SU-DHL-6 (cell line): ENCODE measurements at regions not wholly inside any gene's neighbourhood (a gene's known extent, or its start where the extent isn't known, plus 50 kb on each side); places are given as distances from the start of the nearest gene placed in this dataset.
"Not testable (repeated sequence)": the region's sequence is repeated elsewhere in the genome, so short reads cannot be mapped to it uniquely, and the experiment has no call there.

Source experiments
- H2AFZ ChIP-seq: fragments of 200-600 bp; sonication (generic); 2 replicates; pipeline ENCODE4 v1.6.1; 2014; ENCODE audit warnings: low read depth, mild to moderate bottlenecking, moderate library complexity, mixed read lengths, antibody characterized with exemption, low read length; ENCODE audit not compliant: severe bottlenecking
- H3F3A ChIP-seq: fragments of 200-600 bp; shearing (Covaris generic); 2 replicates; pipeline ENCODE4 v1.6.0; 2016; ENCODE audit warnings: antibody characterized with exemption, mild to moderate bottlenecking; ENCODE audit not compliant: insufficient read depth
- H3K27ac ChIP-seq: fragments of 200-600 bp; sonication (generic); 2 replicates; pipeline ENCODE4 v1.5.1; 2016; ENCODE audit warnings: low read depth, mild to moderate bottlenecking, low read length, moderate library complexity, mixed read lengths
- H3K27me3 ChIP-seq: fragments of 200-600 bp; sonication (generic), shearing (Covaris generic); 2 replicates; pipeline ENCODE4 v1.6.0; 2014; ENCODE audit warnings: mild to moderate bottlenecking, low read length
- H3K36me3 ChIP-seq: fragments of 200-600 bp; sonication (generic); 2 replicates; pipeline ENCODE4 v1.6.1; 2014; ENCODE audit warnings: mild to moderate bottlenecking, low read length, mixed read lengths
- H3K4me2 ChIP-seq: fragments of 300-600, 200-600 bp; shearing (Covaris generic), sonication (generic); 2 replicates; pipeline ENCODE4 v1.6.0; 2014; ENCODE audit warnings: low read length, low read depth, mild to moderate bottlenecking; ENCODE audit not compliant: poor library complexity, severe bottlenecking
- H3K4me3 ChIP-seq: fragments of 200-600 bp; sonication (generic); 2 replicates; pipeline ENCODE4 v1.5.1; 2014; ENCODE audit warnings: antibody characterized with exemption, low read length, mild to moderate bottlenecking, mixed read lengths; ENCODE audit not compliant: insufficient read depth, poor library complexity, severe bottlenecking
- H3K79me2 ChIP-seq: fragments of 200-600 bp; sonication (generic); 2 replicates; pipeline ENCODE4 v1.6.1; 2014; ENCODE audit warnings: mild to moderate bottlenecking, low read length, moderate library complexity; ENCODE audit not compliant: insufficient read depth
- H3K9ac ChIP-seq: fragments of 200-600 bp; sonication (generic); 2 replicates; pipeline ENCODE4 v1.7.0; 2014; ENCODE audit warnings: mild to moderate bottlenecking, low read length
- H3K9me2 ChIP-seq: fragments of 200-600 bp; sonication (generic); replicated peaks from 2 replicates; pipeline ENCODE4 v1.6.1; 2014; ENCODE audit warnings: low read length; ENCODE audit not compliant: insufficient read depth
- H3K9me3 ChIP-seq: fragments of 200-600 bp; sonication (generic); 2 replicates; pipeline ENCODE4 v1.6.1; 2014; ENCODE audit warnings: low read length, mixed read lengths; ENCODE audit not compliant: insufficient read depth
- H4K20me1 ChIP-seq: fragments of 200-600 bp; sonication (generic); 2 replicates; pipeline ENCODE4 v1.6.1; 2014; ENCODE audit warnings: low read depth, mild to moderate bottlenecking, antibody characterized with exemption, low read length, moderate library complexity, mixed read lengths
- CTCF ChIP-seq: fragments of 200-600 bp; sonication (generic); IDR thresholded peaks from one replicate; pipeline ENCODE4 v1.5.1; 2017; ENCODE audit warnings: antibody characterized with exemption, mild to moderate bottlenecking, low read length, moderate library complexity; ENCODE audit not compliant: insufficient read depth, poor library complexity, severe bottlenecking
- EZH2phosphoT487 ChIP-seq: fragments of 200-600 bp; sonication (generic), shearing (Covaris generic); conservative IDR thresholded peaks from 2 replicates; pipeline ENCODE4 v1.6.1; 2018; ENCODE audit warnings: mild to moderate bottlenecking, antibody characterized with exemption, low read length, moderate library complexity, mixed read lengths

DNA sequence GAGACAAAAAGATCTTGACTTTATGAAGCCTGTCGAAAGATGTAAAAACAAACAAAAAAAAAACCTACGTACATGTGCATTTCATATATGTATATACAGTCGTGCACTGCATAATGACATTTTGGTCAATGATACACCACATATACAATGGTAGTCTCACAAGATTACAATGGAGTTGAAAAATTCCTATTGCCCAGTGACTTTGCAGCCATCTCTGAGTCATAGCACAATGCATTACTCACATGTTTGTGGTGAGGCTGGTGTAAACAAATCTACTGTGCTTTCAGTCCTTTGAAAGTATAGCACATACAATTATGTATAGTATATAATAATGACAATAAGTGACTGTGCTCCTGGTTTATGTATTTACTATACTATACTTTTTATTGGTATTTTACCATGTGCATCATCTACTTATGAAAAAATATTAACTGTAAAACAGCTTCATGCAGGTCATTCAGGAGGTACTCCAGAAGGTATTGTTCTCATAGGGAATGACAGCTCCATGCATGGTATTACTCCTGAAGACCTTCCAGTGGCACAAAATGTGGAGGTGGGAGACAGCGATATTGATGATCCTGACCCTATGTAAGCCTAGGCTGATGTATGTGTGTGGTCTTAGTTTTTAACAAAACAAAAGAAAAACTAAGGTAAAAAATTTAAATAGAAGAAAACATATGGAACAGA, 73.7 kb upstream of the FST start:
- Histone ChIP-seq H3K9me3 (no peaks in the 10 kb centered on the region), H2AFZ (no peak overlapping the region), H3K79me2 (no peaks in the 10 kb centered on the region), H3K4me2 (no peak overlapping the region), H3K4me3 (no peak overlapping the region), H3K27me3 (no peaks in the 10 kb centered on the region), H3K27ac (no peak overlapping the region), H4K20me1 (no peaks in the 10 kb centered on the region), H3K9me2 (no peaks in the 10 kb centered on the region), H3F3A (no peaks in the 10 kb centered on the region), H3K9ac (no peak overlapping the region), H3K36me3 (no peaks in the 10 kb centered on the region)
- no peak for TF ChIP-seq CTCF

- Histone ChIP-seq H3K36me3 (no peaks in the 10 kb centered on the region), H3K4me2 (no peak overlapping the region), H3K79me2 (no peaks in the 10 kb centered on the region), H3K4me3 (no peak overlapping the region), H4K20me1 (no peaks in the 10 kb centered on the region), H3K9me3 (no peaks in the 10 kb centered on the region), H3K9me2 (no peaks in the 10 kb centered on the region), H3F3A (no peaks in the 10 kb centered on the region), H3K27ac (no peak overlapping the region), H2AFZ (no peak overlapping the region), H3K27me3 (no peaks in the 10 kb centered on the region), H3K9ac (no peak overlapping the region)
- no peak for TF ChIP-seq CTCF
- no peak for TF ChIP-seq EZH2phosphoT487
Measured at GRCh38 chr5:53407373-53407772, 73.1 kb upstream of the FST start.

DNA sequence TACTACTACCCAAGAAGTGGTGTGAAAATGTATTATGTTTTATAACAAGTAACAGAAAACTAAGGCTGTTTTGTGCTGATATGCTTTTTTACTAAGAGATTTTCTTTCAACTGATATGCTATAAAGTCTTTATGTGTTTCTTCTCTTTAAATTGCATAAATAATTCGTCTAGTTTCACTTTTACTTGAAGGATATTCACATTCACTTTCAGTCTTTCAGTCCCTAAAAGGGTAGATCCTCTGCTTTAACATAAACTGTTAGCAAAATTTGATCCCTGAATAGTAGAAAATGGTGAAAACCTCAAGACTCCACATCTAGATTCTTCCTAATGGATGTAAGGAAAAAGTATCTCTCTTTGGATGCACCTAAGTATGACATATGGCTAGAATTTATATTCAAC, 69.0 kb upstream of the FST start:
- Histone ChIP-seq H3K4me3 (no peak overlapping the region), H3K9me2 (no peaks in the 10 kb centered on the region), H3F3A (no peaks in the 10 kb centered on the region), H3K79me2 (no peaks in the 10 kb centered on the region), H4K20me1 (no peaks in the 10 kb centered on the region), H3K4me2 (no peak overlapping the region), H3K27me3 (no peaks in the 10 kb centered on the region), H3K36me3 (no peaks in the 10 kb centered on the region), H2AFZ (no peak overlapping the region), H3K9ac (no peak overlapping the region), H3K27ac (no peak overlapping the region), H3K9me3 (no peaks in the 10 kb centered on the region)
- TF ChIP-seq EZH2phosphoT487 (no peak), CTCF (no peak)

- not testable (repeated sequence) for H3K9me2 ChIP-seq, H3F3A ChIP-seq, H2AFZ ChIP-seq, H4K20me1 ChIP-seq, H3K36me3 ChIP-seq, H3K27me3 ChIP-seq, H3K9ac ChIP-seq, H3K79me2 ChIP-seq, H3K4me3 ChIP-seq, H3K27ac ChIP-seq, H3K4me2 ChIP-seq, H3K9me3 ChIP-seq
Measured at GRCh38 chr5:53412499-53412898, 67.9 kb upstream of the FST start.
